VCaP (cell line): ENCODE measurements at regions not wholly inside any gene's neighbourhood (a gene's known extent, or its start where the extent isn't known, plus 50 kb on each side); places are given as distances from the start of the nearest gene placed in this dataset.

Experiments used
- H3K27ac ChIP-seq: fragments of 450-650 bp; 2 replicates; pipeline ENCODE4 v1.5.1; 2017
- TF ChIP-seq, protein P1 (sequence below): fragments of 450-650 bp; conservative IDR thresholded peaks from 2 replicates; pipeline ENCODE4 v1.5.1; 2017; ENCODE audit warnings: mild to moderate bottlenecking, moderate library complexity

DNA sequence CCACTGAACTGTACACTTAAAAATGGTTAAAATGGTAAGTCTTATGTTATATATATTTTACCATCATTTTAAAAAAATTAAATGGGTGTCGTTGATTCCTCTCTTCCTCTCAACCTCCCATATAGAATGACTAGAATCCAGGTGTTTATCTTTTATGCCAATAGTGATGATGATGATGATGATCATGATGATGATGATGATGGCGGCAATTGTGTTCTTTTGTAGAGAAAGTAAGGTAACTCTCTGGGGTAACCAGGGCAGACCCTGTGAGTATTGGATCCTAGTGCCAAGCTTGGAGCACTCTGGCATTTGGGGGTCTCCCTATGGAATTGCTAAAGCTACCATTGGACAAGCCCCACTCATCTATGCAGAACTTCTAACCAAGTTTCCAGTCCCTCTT, 113.6 kb downstream of the GLI2 start:
- H3K27ac ChIP-seq, result no peak overlapping the region
- TF ChIP-seq, protein P1, sequence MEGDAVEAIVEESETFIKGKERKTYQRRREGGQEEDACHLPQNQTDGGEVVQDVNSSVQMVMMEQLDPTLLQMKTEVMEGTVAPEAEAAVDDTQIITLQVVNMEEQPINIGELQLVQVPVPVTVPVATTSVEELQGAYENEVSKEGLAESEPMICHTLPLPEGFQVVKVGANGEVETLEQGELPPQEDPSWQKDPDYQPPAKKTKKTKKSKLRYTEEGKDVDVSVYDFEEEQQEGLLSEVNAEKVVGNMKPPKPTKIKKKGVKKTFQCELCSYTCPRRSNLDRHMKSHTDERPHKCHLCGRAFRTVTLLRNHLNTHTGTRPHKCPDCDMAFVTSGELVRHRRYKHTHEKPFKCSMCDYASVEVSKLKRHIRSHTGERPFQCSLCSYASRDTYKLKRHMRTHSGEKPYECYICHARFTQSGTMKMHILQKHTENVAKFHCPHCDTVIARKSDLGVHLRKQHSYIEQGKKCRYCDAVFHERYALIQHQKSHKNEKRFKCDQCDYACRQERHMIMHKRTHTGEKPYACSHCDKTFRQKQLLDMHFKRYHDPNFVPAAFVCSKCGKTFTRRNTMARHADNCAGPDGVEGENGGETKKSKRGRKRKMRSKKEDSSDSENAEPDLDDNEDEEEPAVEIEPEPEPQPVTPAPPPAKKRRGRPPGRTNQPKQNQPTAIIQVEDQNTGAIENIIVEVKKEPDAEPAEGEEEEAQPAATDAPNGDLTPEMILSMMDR, result no peak

DNA sequence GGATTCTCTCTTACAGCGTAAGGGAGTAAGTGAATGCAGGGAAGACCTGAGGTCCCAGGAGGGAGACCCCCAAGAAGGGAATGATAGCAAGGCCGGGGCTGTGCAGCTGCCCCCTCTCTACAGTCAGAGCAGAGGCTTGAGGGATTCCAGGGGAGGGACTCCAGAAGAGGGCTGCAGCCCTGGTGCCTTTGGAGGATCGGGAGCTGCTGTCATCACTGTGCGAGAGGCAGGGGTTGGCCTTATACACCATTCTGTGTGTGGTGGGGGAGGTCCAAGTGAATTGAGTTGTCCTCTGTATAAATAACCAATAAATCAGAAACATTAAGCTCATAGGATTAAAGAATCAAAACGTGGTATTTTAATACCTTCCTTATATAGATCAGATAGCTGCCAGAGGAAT, 114.9 kb downstream of the GLI2 start:
- H3K27ac ChIP-seq, result no peak overlapping the region
- TF ChIP-seq, protein P1, result no peak

DNA sequence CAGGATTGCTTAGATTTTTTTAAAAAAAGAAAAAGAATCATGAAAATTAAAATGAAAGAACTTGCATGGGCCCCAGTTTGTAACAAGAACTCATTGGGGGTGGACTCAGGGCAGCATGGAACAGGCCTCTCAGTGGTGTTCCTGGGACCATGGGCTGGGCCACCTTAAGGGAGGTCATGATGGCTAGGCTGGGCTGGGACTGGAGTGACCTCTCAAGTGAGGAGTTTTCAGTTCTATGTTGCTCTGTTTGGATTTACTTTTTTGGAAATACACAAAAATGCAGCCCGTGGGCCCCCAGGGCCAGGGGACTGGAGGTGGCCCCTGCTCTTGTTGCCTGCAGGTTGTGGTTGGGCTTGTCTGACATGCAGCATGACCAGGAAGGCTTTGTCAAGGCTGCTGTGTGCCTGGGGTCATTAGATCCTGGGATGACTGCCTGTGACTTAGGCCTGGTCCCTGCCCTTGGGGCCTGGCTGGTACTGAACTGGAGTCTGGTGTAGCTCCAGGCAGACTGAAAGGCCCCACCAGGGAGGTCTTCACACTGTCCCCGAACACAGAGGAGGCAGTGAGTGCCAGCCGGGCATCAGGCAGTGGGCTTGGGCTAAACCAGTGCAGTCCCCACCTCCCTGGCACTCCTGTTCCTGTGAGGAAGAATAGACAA, 115.6 kb downstream of the GLI2 start:
- TF ChIP-seq, protein P1, result no peak
- no peak overlapping the region for H3K27ac ChIP-seq

DNA sequence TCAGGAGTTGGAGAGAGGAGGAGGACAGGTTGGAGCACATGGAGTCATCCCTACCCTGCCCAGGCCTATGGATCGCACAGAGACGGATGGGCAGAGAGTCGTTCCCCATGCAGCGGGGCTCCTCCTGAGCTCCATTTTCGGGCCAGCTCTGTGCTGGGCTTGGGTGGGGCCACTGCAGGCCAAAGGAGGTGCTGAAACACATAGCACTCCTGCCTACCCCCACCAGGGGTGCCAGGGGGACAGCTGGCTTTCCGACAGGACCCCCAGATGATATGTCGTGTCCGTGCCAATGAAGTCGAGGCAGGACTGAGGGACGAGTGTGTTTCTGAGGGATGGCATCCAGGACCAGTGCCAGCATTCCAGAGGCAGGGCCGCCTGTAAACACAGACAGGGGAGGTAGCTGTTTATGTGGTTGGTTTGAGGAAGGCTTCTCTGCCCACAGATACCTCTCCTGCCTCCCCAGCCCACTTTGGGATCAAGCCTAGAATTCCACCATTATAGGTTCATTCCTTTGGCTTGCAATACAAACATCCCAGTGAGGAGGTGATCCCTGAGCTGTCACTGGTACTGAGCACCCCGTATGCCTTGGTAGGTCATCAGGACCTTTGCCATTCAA, 116.6 kb downstream of the GLI2 start:
- no peak overlapping the region for H3K27ac ChIP-seq
- TF ChIP-seq, protein P1, result no peak

DNA sequence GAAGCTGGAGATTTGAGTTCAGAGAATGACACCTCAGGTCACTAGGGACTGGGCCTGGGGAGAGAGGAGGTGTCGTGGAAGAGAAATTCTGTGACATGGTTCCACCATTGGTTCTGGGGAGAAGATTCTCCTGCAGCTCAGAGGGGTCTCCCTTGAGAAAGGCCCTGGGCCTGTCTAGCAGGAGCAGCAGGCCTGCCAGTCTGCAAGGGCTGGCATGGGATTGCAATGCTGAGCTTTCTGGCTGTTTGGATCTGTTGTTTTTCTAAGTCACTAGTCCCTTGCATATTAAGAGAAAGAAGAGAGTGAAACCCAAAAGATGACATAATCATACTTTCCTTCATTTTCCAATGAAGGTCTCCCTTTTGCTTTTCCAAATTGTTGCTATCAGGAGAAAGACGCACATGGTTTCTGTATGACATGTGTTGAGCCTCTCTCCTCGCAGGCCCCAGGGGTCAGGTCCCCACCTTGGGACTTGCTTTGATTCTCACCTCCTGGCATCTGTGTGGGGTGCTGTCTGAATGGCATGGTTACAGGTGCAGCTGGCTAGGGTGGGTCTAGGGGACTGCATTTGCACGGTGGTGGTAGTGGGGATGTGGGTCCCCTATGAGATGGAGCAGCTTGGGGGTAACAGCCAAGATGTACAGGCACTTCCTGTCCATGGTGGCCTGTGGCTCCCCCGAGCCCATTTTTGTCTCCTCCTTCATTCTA, 117.8 kb downstream of the GLI2 start:
- H3K27ac ChIP-seq, result no peak overlapping the region
- TF ChIP-seq, protein P1, result no peak

DNA sequence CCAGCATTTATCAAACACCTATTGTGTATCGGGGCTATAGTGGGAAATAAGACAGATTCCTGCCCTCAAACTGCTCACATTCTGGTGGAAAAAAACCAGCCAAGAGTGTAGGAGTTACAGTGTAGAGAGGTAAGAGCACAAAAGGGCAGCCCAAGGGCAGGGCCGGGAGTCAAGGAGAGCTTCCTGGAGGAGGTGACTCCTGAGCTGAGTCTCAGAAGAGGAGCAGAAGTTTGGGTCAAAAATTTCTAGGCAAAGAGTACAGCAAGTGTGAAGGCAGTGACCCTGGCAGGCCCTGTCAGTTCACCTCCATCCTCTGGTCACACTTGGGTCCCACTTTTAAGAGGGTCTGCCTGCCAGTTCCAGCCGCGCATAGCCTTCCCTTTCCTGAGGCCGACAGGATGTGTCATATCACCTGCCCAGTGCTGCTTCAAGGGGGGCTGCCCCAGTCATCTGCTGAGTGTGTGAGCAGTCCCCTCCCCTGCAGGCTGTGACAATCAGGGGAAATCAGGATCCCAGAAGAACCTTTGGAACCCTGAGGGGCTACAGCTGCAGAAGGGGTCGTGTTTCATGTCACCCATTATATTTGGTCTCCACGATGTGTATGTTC, 118.4 kb downstream of the GLI2 start:
- TF ChIP-seq, protein P1, result no peak
- H3K27ac ChIP-seq, result no peak overlapping the region
